H1 (cell line): ENCODE measurements at regions not wholly inside any gene's neighbourhood (a gene's known extent, or its start where the extent isn't known, plus 50 kb on each side); places are given as distances from the start of the nearest gene placed in this dataset.

Experiments used
- CTCF ChIA-PET: fragments of 300-600 bp; sonication (Branson Sonifier 250); formaldehyde crosslinking; loops from one replicate; lab custom pipeline; 2021; ENCODE audit not compliant: partially characterized antibody; lab: Charles Lee
- POLR2A ChIA-PET: fragments of 300-600 bp; sonication (Branson Sonifier 250); formaldehyde crosslinking; loops from one replicate; lab custom pipeline; 2021; ENCODE audit warnings: inconsistent platforms; ENCODE audit not compliant: partially characterized antibody; lab: Charles Lee
- DNase-seq, 2 experiments: peaks; one replicate each; pipeline versions ENCODE4 v3.0.0 to v3.0.0-alpha.2; 2010 to 2022; ENCODE audit warnings: low spot score in 2 of 2, low read depth in 1 of 2, mixed read lengths in 1 of 2
- FAIRE-seq: peaks from 2 replicates; lab custom pipeline; 2011; peaks lifted over from hg19 to GRCh38; lab: Jason Lieb, UNC
- H2AFZ ChIP-seq: 2 replicates; pipeline ENCODE4 v1.8.1; 2012; ENCODE audit warnings: low read length, inconsistent platforms
- H2AK5ac ChIP-seq: 2 replicates; pipeline ENCODE4 v1.6.1; 2013; ENCODE audit warnings: low read depth, low read length
- H2BK120ac ChIP-seq: replicated peaks from 2 replicates; pipeline ENCODE3; 2013; ENCODE audit warnings: low read depth, low read length, inconsistent platforms
- H2BK12ac ChIP-seq: 2 replicates; pipeline ENCODE4 v1.6.1; 2013; ENCODE audit warnings: low read depth, low read length
- H2BK15ac ChIP-seq: 2 replicates; pipeline ENCODE4 v1.6.1; 2013; ENCODE audit warnings: low read length
- H2BK20ac ChIP-seq: 2 replicates; pipeline ENCODE4 v1.6.1; 2013; ENCODE audit warnings: low read length
- H2BK5ac ChIP-seq: 2 replicates; pipeline ENCODE4 v1.6.1; 2013; ENCODE audit warnings: low read depth, low read length
- H3K14ac ChIP-seq: 2 replicates; pipeline ENCODE4 v1.6.1; 2013; ENCODE audit warnings: inconsistent platforms; ENCODE audit not compliant: insufficient read length
- H3K18ac ChIP-seq: 2 replicates; pipeline ENCODE4 v1.6.1; 2013; ENCODE audit warnings: low read length; ENCODE audit errors: extremely low read depth
- H3K23ac ChIP-seq: 2 replicates; pipeline ENCODE4 v1.6.1; 2013; ENCODE audit warnings: inconsistent platforms; ENCODE audit not compliant: insufficient read length
- H3K23me2 ChIP-seq: 2 replicates; pipeline ENCODE4 v1.6.1; 2013; ENCODE audit warnings: low read depth, low read length
- H3K27ac ChIP-seq: 2 replicates; pipeline ENCODE4 v1.6.1; 2011; ENCODE audit warnings: low read depth, low read length, inconsistent platforms
- H3K27me3 ChIP-seq, 4 experiments: replicated peaks in 1 of 4; 1 replicate in 1 of 4; 2 replicates in 3 of 4; pipeline versions ENCODE4 v1.6.1 to v1.8.1; 2011 to 2013; ENCODE audit warnings: low read length in 3 of 4, mild to moderate bottlenecking in 3 of 4, inconsistent platforms in 2 of 4, mixed read lengths in 2 of 4, moderate library complexity in 1 of 4; ENCODE audit not compliant: control insufficient read depth in 3 of 4, insufficient read depth in 3 of 4; ENCODE audit errors: extremely low read depth in 1 of 4
- H3K36me3 ChIP-seq, 4 experiments: 2 replicates each; pipeline versions ENCODE4 v1.6.1 to v1.8.1; 2011 to 2013; ENCODE audit warnings: mild to moderate bottlenecking in 4 of 4, low read length in 3 of 4, moderate library complexity in 2 of 4, control low read depth in 1 of 4, inconsistent platforms in 1 of 4; ENCODE audit not compliant: insufficient read depth in 4 of 4, control insufficient read depth in 2 of 4
- H3K4ac ChIP-seq: replicated peaks from 2 replicates; pipeline ENCODE3; 2013; ENCODE audit warnings: low read length, low read depth, mixed read lengths, inconsistent platforms; ENCODE audit not compliant: insufficient read length
- H3K4me1 ChIP-seq, 4 experiments: replicated peaks in 1 of 4; 1 replicate in 1 of 4; 2 replicates in 3 of 4; pipeline versions ENCODE4 v1.6.1 to v1.8.1; 2011 to 2013; ENCODE audit warnings: low read length in 3 of 4, inconsistent platforms in 2 of 4, mixed read lengths in 1 of 4; ENCODE audit not compliant: insufficient read depth in 4 of 4, control insufficient read depth in 3 of 4
- H3K4me2 ChIP-seq, 2 experiments: 2 replicates each; pipeline versions ENCODE4 v1.6.1 to v1.8.1; 2011 to 2013; ENCODE audit warnings: low read depth in 2 of 2, low read length in 2 of 2, control low read depth in 1 of 2, inconsistent platforms in 1 of 2, mild to moderate bottlenecking in 1 of 2; ENCODE audit not compliant: insufficient read depth in 1 of 2
- H3K4me3 ChIP-seq, 4 experiments: fragments of 200-600, 300-600 bp in 1 of 4; sonication (generic), shearing (Covaris generic), sonication (Bioruptor Twin) in 1 of 4; 2 replicates each; pipeline versions ENCODE4 v1.5.1 to v1.8.1; 2011 to 2016; ENCODE audit warnings: low read length in 4 of 4, low read depth in 3 of 4, control low read depth in 2 of 4, inconsistent platforms in 2 of 4, mild to moderate bottlenecking in 2 of 4, mixed read lengths in 1 of 4, moderate library complexity in 1 of 4; ENCODE audit not compliant: insufficient read depth in 2 of 4; ENCODE audit errors: extremely low read depth in 1 of 4
- H3K56ac ChIP-seq: replicated peaks from 2 replicates; pipeline ENCODE3; 2013; ENCODE audit warnings: low read depth, mild to moderate bottlenecking, mixed read lengths, low read length, inconsistent platforms; ENCODE audit not compliant: insufficient read length
- H3K79me1 ChIP-seq: 2 replicates; pipeline ENCODE4 v1.6.1; 2013; ENCODE audit warnings: low read depth, low read length, control low read depth
- H3K79me2 ChIP-seq, 2 experiments: 2 replicates each; pipeline versions ENCODE4 v1.6.1 to v1.8.1; 2012 to 2013; ENCODE audit warnings: low read length in 2 of 2, mild to moderate bottlenecking in 2 of 2, inconsistent platforms in 1 of 2; ENCODE audit not compliant: insufficient read depth in 2 of 2, control insufficient read depth in 1 of 2
- H3K9ac ChIP-seq, 4 experiments: replicated peaks in 1 of 4; 1 replicate in 1 of 4; 2 replicates in 3 of 4; pipeline versions ENCODE4 v1.6.1 to v1.8.1; 2011 to 2013; ENCODE audit warnings: low read depth in 3 of 4, low read length in 3 of 4, control low read depth in 2 of 4, mild to moderate bottlenecking in 2 of 4, moderate library complexity in 2 of 4, inconsistent platforms in 1 of 4; ENCODE audit errors: extremely low read depth in 1 of 4
- H3K9me3 ChIP-seq, 2 experiments: 2 replicates each; pipeline versions ENCODE4 v1.6.1 to v1.8.1; 2012 to 2013; ENCODE audit warnings: mild to moderate bottlenecking in 2 of 2, moderate library complexity in 2 of 2, control low read depth in 1 of 2, inconsistent platforms in 1 of 2, low read depth in 1 of 2, low read length in 1 of 2, mixed read lengths in 1 of 2; ENCODE audit not compliant: insufficient read depth in 2 of 2
- H4K20me1 ChIP-seq, 2 experiments: replicated peaks in 1 of 2; 2 replicates each; pipeline versions ENCODE3 to v1.8.1; 2011 to 2013; ENCODE audit warnings: inconsistent platforms in 2 of 2, low read length in 2 of 2, mild to moderate bottlenecking in 1 of 2; ENCODE audit not compliant: insufficient read depth in 2 of 2, control insufficient read depth in 1 of 2
- H4K5ac ChIP-seq: 2 replicates; pipeline ENCODE4 v1.6.1; 2013; ENCODE audit warnings: low read length, low read depth, mixed read lengths, inconsistent platforms; ENCODE audit not compliant: insufficient read length
- H4K8ac ChIP-seq: 2 replicates; pipeline ENCODE4 v1.8.0; 2013; ENCODE audit warnings: mild to moderate bottlenecking, moderate library complexity, low read length, inconsistent platforms; ENCODE audit not compliant: insufficient read depth; ENCODE audit errors: extremely low read depth
- H4K91ac ChIP-seq: replicated peaks from 2 replicates; pipeline ENCODE3; 2013; ENCODE audit warnings: low read length, mixed read lengths, inconsistent platforms; ENCODE audit not compliant: insufficient read length
- E2F6 ChIP-seq: IDR thresholded peaks from 2 replicates; pipeline ENCODE4 v1.6.1; 2012; ENCODE audit warnings: inconsistent platforms
- HDAC6 ChIP-seq: IDR thresholded peaks from one replicate; pipeline ENCODE4 v1.7.1; 2012; ENCODE audit warnings: low read depth, mild to moderate bottlenecking, inconsistent platforms, low read length, moderate library complexity
- NANOG ChIP-seq: IDR thresholded peaks from 2 replicates; pipeline ENCODE4 v1.6.1; 2011; ENCODE audit warnings: low read length, low read depth, mild to moderate bottlenecking, inconsistent platforms; ENCODE audit not compliant: insufficient read depth, poor library complexity, severe bottlenecking
- NRF1 ChIP-seq: IDR thresholded peaks from 2 replicates; pipeline ENCODE4 v1.6.1; 2011; ENCODE audit warnings: mild to moderate bottlenecking, low read depth, low read length, improper control_type of control experiment
- RXRA ChIP-seq: IDR thresholded peaks from 2 replicates; pipeline ENCODE4 v1.6.1; 2011; ENCODE audit warnings: low read depth, mild to moderate bottlenecking, low read length, moderate library complexity; ENCODE audit not compliant: insufficient read depth
- WGBS, 2 experiments: shearing (Covaris generic) in 1 of 2; methylation state at CpG; one replicate each; pipeline versions ENCODE4 v1.1.6 to v1.1.7; 2013 to 2015; ENCODE audit warnings: low lambda C conversion rate in 2 of 2, mixed read lengths in 2 of 2, inconsistent platforms in 1 of 2, low coverage in 1 of 2, missing lambda C conversion rate in 1 of 2; ENCODE audit not compliant: insufficient replicate concordance in 2 of 2, insufficient coverage in 1 of 2, insufficient read length in 1 of 2; ENCODE audit errors: extremely low coverage in 1 of 2, missing lambda C conversion rate in 1 of 2; 5-methylcytosine and 5-hydroxymethylcytosine counted together
- TF ChIP-seq, protein P1 (sequence below): IDR thresholded peaks from 2 replicates; pipeline ENCODE4 v1.6.1; 2011; ENCODE audit warnings: low read depth, mild to moderate bottlenecking, low read length; ENCODE audit not compliant: insufficient read depth

DNA sequence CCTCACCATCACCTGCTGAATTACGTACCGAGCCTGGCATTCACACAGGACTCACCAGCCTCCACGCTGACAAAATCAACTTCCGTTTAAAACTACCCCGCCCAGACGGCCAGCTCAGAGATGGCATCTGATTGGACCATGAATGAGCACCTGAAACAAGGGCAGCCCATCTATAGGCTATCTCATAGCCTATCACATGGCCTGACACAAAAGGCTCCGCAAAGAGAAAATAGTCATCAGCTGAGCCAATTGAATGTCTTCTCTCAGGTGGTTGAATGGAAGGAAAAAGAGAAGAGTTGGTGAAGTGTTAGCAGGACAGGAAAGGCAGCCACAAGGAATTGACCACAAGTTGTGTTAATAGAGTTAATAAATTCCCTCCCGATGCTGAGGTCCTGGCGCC is 50.6 kb upstream of the ZC3H12A start:
- DNase-seq: no peak
- CTCF ChIA-PET: interaction anchor here (1.2 to 2.7 kb wide), 4 partner anchors 11 to 61 kb away, joined by 3 to 16 read pairs (median 6); no protein-coding TSS in a partner anchor
- no peak for FAIRE-seq

More for the DNA sequence above, 50.6 kb upstream of the ZC3H12A start:
- Histone ChIP-seq H3K79me2 (no peaks in the 10 kb centered on the region), H3K56ac (no peak overlapping the region), H2BK12ac (no peak overlapping the region), H3K14ac (no peak overlapping the region), H3K4me3 (no peak overlapping the region), H3K27ac (no peak overlapping the region), H3K9ac (no peak overlapping the region), H2BK120ac (no peak overlapping the region), H3K79me1 (no peaks in the 10 kb centered on the region), H3K4ac (no peak overlapping the region), H3K4me1 (no peaks in the 10 kb centered on the region), H2BK5ac (no peak overlapping the region), H2BK15ac (no peak overlapping the region), H4K8ac (no peak overlapping the region), H3K18ac (no peak overlapping the region), H3K27me3 (no peaks in the 10 kb centered on the region), H2AFZ (no peak overlapping the region), H4K20me1 (no peaks in the 10 kb centered on the region), H3K23me2 (peaks cover 1% of the 10 kb centered on the region; the same call in 1 of the 2 replicates), H2BK20ac (no peak overlapping the region), H3K36me3 (no peaks in the 10 kb centered on the region)
- WGBS, 2 experiments: 93% methylated on average over 9 of the region's 9 CpGs; no CpG with 5 or more reads in 1 of the 2 experiments
- TF ChIP-seq HDAC6: no peak
- TF ChIP-seq NANOG: no peak
- no peak for TF ChIP-seq E2F6
- no peak for TF ChIP-seq NRF1
- no peak for TF ChIP-seq RXRA
- TF ChIP-seq, protein P1, sequence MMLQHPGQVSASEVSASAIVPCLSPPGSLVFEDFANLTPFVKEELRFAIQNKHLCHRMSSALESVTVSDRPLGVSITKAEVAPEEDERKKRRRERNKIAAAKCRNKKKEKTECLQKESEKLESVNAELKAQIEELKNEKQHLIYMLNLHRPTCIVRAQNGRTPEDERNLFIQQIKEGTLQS: no peak
- TF ChIP-seq, all 59 proteins: peak for 0
- H4K5ac ChIP-seq: no peak overlapping the region
- no peak overlapping the region for H2AK5ac ChIP-seq
- POLR2A ChIA-PET: interaction anchor here (1.0 kb wide), 1 partner anchor 179 kb away, joined by 4 read pairs; no protein-coding TSS in a partner anchor
- H4K91ac ChIP-seq: no peak overlapping the region
- no peak overlapping the region for H3K4me2 ChIP-seq
- H3K9me3 ChIP-seq: no peaks in the 10 kb centered on the region
- no peak overlapping the region for H3K23ac ChIP-seq
